Breast epithelium (tissue), 4 donors: ENCODE measurements at regions not wholly inside any gene's neighbourhood (a gene's known extent, or its start where the extent isn't known, plus 50 kb on each side); places are given as distances from the start of the nearest gene placed in this dataset.
"Not testable (repeated sequence)": the region's sequence is repeated elsewhere in the genome, so short reads cannot be mapped to it uniquely, and the experiment has no call there.

Experiments
- DNase-seq, 2 donors: peaks; one replicate each; pipeline ENCODE4 v3.0.0-alpha.2; 2019; ENCODE audit warnings: low spot score in 2 of 2
- H3K27ac ChIP-seq, 2 donors: fragments of 200-600 bp; sonication (generic) in 1 of 2; one replicate each; pipeline ENCODE4 v1.5.1; 2016 to 2019; ENCODE audit warnings: mild to moderate bottlenecking in 1 of 2
- H3K27me3 ChIP-seq, 2 donors: fragments of 200-600 bp; sonication (generic) in 1 of 2; one replicate each; pipeline versions ENCODE4 v1.5.1 to v1.6.0; 2017 to 2019; ENCODE audit warnings: control low read depth in 1 of 2, mild to moderate bottlenecking in 1 of 2
- H3K36me3 ChIP-seq: fragments of 200-600 bp; one replicate; pipeline ENCODE4 v1.5.1; 2019
- H3K4me1 ChIP-seq, 2 donors: fragments of 200-600 bp; sonication (generic); one replicate each; pipeline ENCODE4 v1.5.1; 2016 to 2019; ENCODE audit warnings: control low read depth in 1 of 2
- H3K4me3 ChIP-seq, 3 donors: fragments of 200-600 bp; sonication (generic); 1 replicate in 2 of 3; 2 replicates in 1 of 3; pipeline ENCODE4 v1.5.1; 2016 to 2019; ENCODE audit warnings: mild to moderate bottlenecking in 3 of 3, moderate library complexity in 2 of 3
- H3K9me3 ChIP-seq, 2 donors: fragments of 200-600 bp; sonication (generic) in 1 of 2; one replicate each; pipeline ENCODE4 v1.5.1; 2016 to 2019; ENCODE audit warnings: control low read depth in 1 of 2
- CTCF ChIP-seq, 3 donors: fragments of 450-650 bp; IDR thresholded peaks; one replicate each; pipeline ENCODE4 v1.5.1; 2016 to 2017; ENCODE audit warnings: antibody characterized with exemption in 3 of 3, mild to moderate bottlenecking in 3 of 3, moderate library complexity in 3 of 3
- POLR2A ChIP-seq: fragments of 450-650 bp; IDR thresholded peaks from one replicate; pipeline ENCODE4 v1.6.1; 2016; ENCODE audit warnings: antibody characterized with exemption, mild to moderate bottlenecking, moderate library complexity
- POLR2AphosphoS5 ChIP-seq, 3 donors: sonication (generic); formaldehyde crosslinking; IDR thresholded peaks; one replicate each; pipeline ENCODE4 v1.6.1; 2017; ENCODE audit warnings: antibody characterized with exemption in 3 of 3
- intact Hi-C: fragments of 100-400 bp; cut with DNase I; formaldehyde crosslinking; loops from one replicate; pipeline ENCODE4 v1.15.1; 2023; ENCODE audit warnings: low total_unique reads

- Histone ChIP-seq H3K4me1 (no peaks in the 10 kb centered on the region), H3K36me3 (no peaks in the 10 kb centered on the region), H3K9me3 (no peaks in the 10 kb centered on the region), H3K27me3 (no peaks in the 10 kb centered on the region), H3K27ac (no peak overlapping the region), H3K4me3 (no peak overlapping the region)
- intact Hi-C loops = no loop called here
- no peak for DNase-seq
- no peak for TF ChIP-seq CTCF (IDR thresholded peaks at IDR 0.05)
- no peak for TF ChIP-seq POLR2AphosphoS5 (IDR thresholded peaks at IDR 0.05)
Observed at GRCh38 chr4:83748711-83749110, 212.8 kb downstream of the GPAT3 start.

- DNase-seq = no peak
- no peaks in the 10 kb centered on the region for H3K36me3 ChIP-seq
- H3K4me1 ChIP-seq = no peaks in the 10 kb centered on the region
- intact Hi-C loops = no loop called here
- no peak overlapping the region for H3K4me3 ChIP-seq
- no peak for TF ChIP-seq POLR2A
- TF ChIP-seq CTCF (IDR thresholded peaks at IDR 0.05) = no peak
- TF ChIP-seq POLR2AphosphoS5 (IDR thresholded peaks at IDR 0.05) = no peak
- H3K9me3 ChIP-seq = no peaks in the 10 kb centered on the region
- no peaks in the 10 kb centered on the region for H3K27me3 ChIP-seq
- no peak overlapping the region for H3K27ac ChIP-seq
Observed at GRCh38 chr4:83738895-83739294, 203.0 kb downstream of the GPAT3 start.

GRCh38 chr4:83734576-83734975 is 198.7 kb downstream of the GPAT3 start:
- H3K4me3 ChIP-seq = no peak overlapping the region
- TF ChIP-seq POLR2A (no peak), POLR2AphosphoS5 (IDR thresholded peaks at IDR 0.05) (no peak), CTCF (IDR thresholded peaks at IDR 0.05) (no peak)
- no peaks in the 10 kb centered on the region for H3K27me3 ChIP-seq
- no peaks in the 10 kb centered on the region for H3K9me3 ChIP-seq
- intact Hi-C loops = no loop called here
- no peak for DNase-seq
- H3K4me1 ChIP-seq = no peaks in the 10 kb centered on the region
- H3K36me3 ChIP-seq = no peaks in the 10 kb centered on the region
- H3K27ac ChIP-seq = no peak overlapping the region

GRCh38 chr4:83732114-83732635 is 196.3 kb downstream of the GPAT3 start:
- Histone ChIP-seq H3K27ac (no peak overlapping the region), H3K27me3 (no peaks in the 10 kb centered on the region), H3K36me3 (no peaks in the 10 kb centered on the region), H3K4me3 (no peak overlapping the region), H3K9me3 (no peaks in the 10 kb centered on the region), H3K4me1 (no peaks in the 10 kb centered on the region)
- no peak for DNase-seq
- TF ChIP-seq CTCF (IDR thresholded peaks at IDR 0.05) = no peak
- TF ChIP-seq POLR2A = no peak
- TF ChIP-seq POLR2AphosphoS5 (IDR thresholded peaks at IDR 0.05) = no peak
- intact Hi-C loops = no loop called here

GRCh38 chr4:83731609-83732008 is 195.7 kb downstream of the GPAT3 start:
- Histone ChIP-seq H3K36me3 (no peaks in the 10 kb centered on the region), H3K27ac (no peak overlapping the region), H3K27me3 (no peaks in the 10 kb centered on the region), H3K9me3 (no peaks in the 10 kb centered on the region), H3K4me1 (no peaks in the 10 kb centered on the region), H3K4me3 (no peak overlapping the region)
- intact Hi-C loops = no loop called here
- no peak for TF ChIP-seq CTCF (IDR thresholded peaks at IDR 0.05)
- TF ChIP-seq POLR2AphosphoS5 (IDR thresholded peaks at IDR 0.05) = no peak
- TF ChIP-seq POLR2A = no peak
- no peak for DNase-seq

- intact Hi-C loops, H3K27ac ChIP-seq, DNase-seq, H3K9me3 ChIP-seq, H3K4me3 ChIP-seq, H3K4me1 ChIP-seq, H3K36me3 ChIP-seq, H3K27me3 ChIP-seq: not testable (repeated sequence)
Observed at GRCh38 chr4:83730958-83731357, 195.1 kb downstream of the GPAT3 start.
